ENCODE measurements at regions not wholly inside any gene's neighbourhood (a gene's known extent, or its start where the extent isn't known, plus 50 kb on each side); places are given as distances from the start of the nearest gene placed in this dataset.

GRCh38 chr2:239597216-239597615 lies 196.4 kb upstream of the HDAC4 start:
- Histone ChIP-seq H3K4me3 (replicated peaks in 1 of 4; ENCODE audit: control extremely low read depth in 1 of 4, insufficient read depth in 1 of 4, low read depth in 3 of 4, low read length in 4 of 4) (no peak overlapping the region), H3K27me3 (ENCODE audit: control insufficient read depth, insufficient read depth, low read length) (no peaks in the 10 kb centered on the region), H3K9ac (ENCODE audit: insufficient read depth, low read length) (no peak overlapping the region), H4K20me1 (ENCODE audit: control insufficient read depth, extremely low read depth, insufficient read depth, low read length) (no peaks in the 10 kb centered on the region), H3K4me2 (ENCODE audit: extremely low read depth, insufficient read depth, low read length) (no peak overlapping the region), H3K36me3 (ENCODE audit: control insufficient read depth, insufficient read depth, low read length) (no peaks in the 10 kb centered on the region), H2AFZ (ENCODE audit: low read length) (no peak overlapping the region), H3K27ac (ENCODE audit: insufficient read depth, low read length) (no peak overlapping the region), H3K4me1 (ENCODE audit: control insufficient read depth, extremely low read depth, insufficient read depth, low read length) (no peaks in the 10 kb centered on the region), H3K9me3 (ENCODE audit: control insufficient read depth, insufficient read depth, low read depth, low read length) (no peaks in the 10 kb centered on the region), H3K79me2 (ENCODE audit: control insufficient read depth, insufficient read depth, low read length) (no peaks in the 10 kb centered on the region)
- no peak for DNase-seq (ENCODE audit: low read depth in 2 of 2)
- TF ChIP-seq EZH2 (IDR thresholded peaks at IDR 0.05; ENCODE audit: low read length, missing control alignments): no peak
- no peak for TF ChIP-seq CTCF (conservative IDR thresholded peaks at IDR 0.05 in 1 of 2, IDR thresholded peaks at IDR 0.05 in 1 of 2; ENCODE audit: low read depth in 1 of 2, low read length in 2 of 2)

GRCh38 chr2:239596792-239597191 lies 196.0 kb upstream of the HDAC4 start:
- no peaks in the 10 kb centered on the region for H4K20me1 ChIP-seq (ENCODE audit: control insufficient read depth, extremely low read depth, insufficient read depth, low read length)
- H3K9ac ChIP-seq (ENCODE audit: insufficient read depth, low read length): no peak overlapping the region
- DNase-seq (ENCODE audit: low read depth in 2 of 2): no peak
- H3K27me3 ChIP-seq (ENCODE audit: control insufficient read depth, insufficient read depth, low read length): no peaks in the 10 kb centered on the region
- TF ChIP-seq EZH2 (IDR thresholded peaks at IDR 0.05; ENCODE audit: low read length, missing control alignments) (no peak), CTCF (conservative IDR thresholded peaks at IDR 0.05 in 1 of 2, IDR thresholded peaks at IDR 0.05 in 1 of 2; ENCODE audit: low read depth in 1 of 2, low read length in 2 of 2) (no peak)
- no peaks in the 10 kb centered on the region for H3K36me3 ChIP-seq (ENCODE audit: control insufficient read depth, insufficient read depth, low read length)
- peaks cover 2% of the 10 kb centered on the region for H3K9me3 ChIP-seq (ENCODE audit: control insufficient read depth, insufficient read depth, low read depth, low read length)
- no peak overlapping the region for H2AFZ ChIP-seq (ENCODE audit: low read length)
- H3K4me3 ChIP-seq (replicated peaks in 1 of 4; ENCODE audit: control extremely low read depth in 1 of 4, insufficient read depth in 1 of 4, low read depth in 3 of 4, low read length in 4 of 4): no peak overlapping the region
- no peak overlapping the region for H3K27ac ChIP-seq (ENCODE audit: insufficient read depth, low read length)
- no peak overlapping the region for H3K4me2 ChIP-seq (ENCODE audit: extremely low read depth, insufficient read depth, low read length)
- H3K79me2 ChIP-seq (ENCODE audit: control insufficient read depth, insufficient read depth, low read length): no peaks in the 10 kb centered on the region
- no peaks in the 10 kb centered on the region for H3K4me1 ChIP-seq (ENCODE audit: control insufficient read depth, extremely low read depth, insufficient read depth, low read length)

GRCh38 chr2:239596253-239596652 lies 195.4 kb upstream of the HDAC4 start:
- Histone ChIP-seq H3K4me3 (replicated peaks in 1 of 4; ENCODE audit: control extremely low read depth in 1 of 4, insufficient read depth in 1 of 4, low read depth in 3 of 4, low read length in 4 of 4) (no peak overlapping the region), H3K9me3 (ENCODE audit: control insufficient read depth, insufficient read depth, low read depth, low read length) (peaks cover 2% of the 10 kb centered on the region), H3K4me2 (ENCODE audit: extremely low read depth, insufficient read depth, low read length) (no peak overlapping the region), H2AFZ (ENCODE audit: low read length) (no peak overlapping the region), H3K27ac (ENCODE audit: insufficient read depth, low read length) (no peak overlapping the region), H3K4me1 (ENCODE audit: control insufficient read depth, extremely low read depth, insufficient read depth, low read length) (no peaks in the 10 kb centered on the region), H3K36me3 (ENCODE audit: control insufficient read depth, insufficient read depth, low read length) (no peaks in the 10 kb centered on the region), H3K79me2 (ENCODE audit: control insufficient read depth, insufficient read depth, low read length) (no peaks in the 10 kb centered on the region), H3K9ac (ENCODE audit: insufficient read depth, low read length) (no peak overlapping the region), H3K27me3 (ENCODE audit: control insufficient read depth, insufficient read depth, low read length) (no peaks in the 10 kb centered on the region), H4K20me1 (ENCODE audit: control insufficient read depth, extremely low read depth, insufficient read depth, low read length) (no peaks in the 10 kb centered on the region)
- no peak for TF ChIP-seq CTCF (conservative IDR thresholded peaks at IDR 0.05 in 1 of 2, IDR thresholded peaks at IDR 0.05 in 1 of 2; ENCODE audit: low read depth in 1 of 2, low read length in 2 of 2)
- no peak for TF ChIP-seq EZH2 (IDR thresholded peaks at IDR 0.05; ENCODE audit: low read length, missing control alignments)
- no peak for DNase-seq (ENCODE audit: low read depth in 2 of 2)
